GM19351 (cell line): ENCODE measurements at regions not wholly inside any gene's neighbourhood (a gene's known extent, or its start where the extent isn't known, plus 50 kb on each side); places are given as distances from the start of the nearest gene placed in this dataset.

Experiments
- ATAC-seq: cut with Tn5 transposase; IDR thresholded peaks from one replicate; pipeline ENCODE4 v1.9.1; 2021; ENCODE audit warnings: mild to moderate bottlenecking, moderate library complexity; ENCODE audit not compliant: unreplicated experiment

DNA sequence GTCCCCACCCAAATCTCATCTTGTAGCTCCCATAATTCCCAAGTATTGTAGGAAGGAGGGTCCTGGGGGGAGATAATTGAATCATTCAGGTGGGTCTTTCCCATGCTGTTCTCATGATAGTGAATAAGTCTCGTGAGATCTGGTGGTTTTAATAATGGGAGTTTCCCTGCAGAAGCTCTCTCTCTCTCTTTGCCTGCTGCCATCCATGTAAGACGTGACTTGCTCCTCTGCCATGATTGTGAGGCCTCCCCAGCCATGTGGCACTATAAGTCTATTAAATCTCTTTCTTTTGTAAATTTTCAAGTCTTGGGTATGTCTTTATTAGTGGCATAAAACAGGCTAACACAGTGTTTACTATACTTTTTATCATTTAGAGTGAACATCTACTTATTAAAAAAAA, 338.8 kb downstream of the ANKRD7 start:
- no peak for ATAC-seq

DNA sequence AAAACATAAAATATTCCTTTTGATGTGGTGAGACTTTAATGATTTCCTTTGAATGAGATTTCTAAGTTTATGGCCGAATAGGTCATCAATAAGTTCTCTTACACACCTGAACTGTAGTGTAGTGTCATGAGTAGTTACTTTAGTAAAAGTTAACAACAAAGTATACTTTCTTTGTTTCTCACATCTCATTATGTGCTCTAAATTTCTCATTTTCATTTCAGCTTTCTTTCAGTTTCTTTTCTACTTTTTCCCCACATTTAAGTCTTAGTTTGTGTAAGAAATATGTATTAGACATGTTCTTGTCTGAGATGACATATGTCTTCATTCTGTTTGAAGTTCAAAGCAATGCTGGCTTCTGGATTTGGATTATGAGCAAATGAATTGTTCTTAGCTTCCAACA, 348.1 kb downstream of the ANKRD7 start:
- ATAC-seq: no peak

DNA sequence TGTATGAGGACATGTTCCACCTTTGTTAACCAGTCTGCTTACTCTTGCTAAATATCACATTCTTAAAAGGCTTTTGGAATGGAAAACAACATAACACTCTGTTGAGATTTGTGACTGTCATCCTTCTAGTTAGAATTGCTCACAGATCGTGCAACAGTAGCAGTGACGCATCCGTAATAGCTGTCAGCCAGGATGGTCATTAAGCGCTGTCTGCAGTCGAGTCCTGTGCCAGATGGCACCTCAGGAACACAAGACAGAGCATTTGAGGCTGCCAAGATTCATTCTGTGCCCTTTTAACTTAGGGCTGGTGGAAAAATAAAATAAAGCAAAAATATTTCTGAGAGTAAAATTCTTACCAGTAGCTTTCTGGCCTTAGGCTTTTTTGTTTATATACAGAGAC, 348.6 kb downstream of the ANKRD7 start:
- ATAC-seq: no peak

DNA sequence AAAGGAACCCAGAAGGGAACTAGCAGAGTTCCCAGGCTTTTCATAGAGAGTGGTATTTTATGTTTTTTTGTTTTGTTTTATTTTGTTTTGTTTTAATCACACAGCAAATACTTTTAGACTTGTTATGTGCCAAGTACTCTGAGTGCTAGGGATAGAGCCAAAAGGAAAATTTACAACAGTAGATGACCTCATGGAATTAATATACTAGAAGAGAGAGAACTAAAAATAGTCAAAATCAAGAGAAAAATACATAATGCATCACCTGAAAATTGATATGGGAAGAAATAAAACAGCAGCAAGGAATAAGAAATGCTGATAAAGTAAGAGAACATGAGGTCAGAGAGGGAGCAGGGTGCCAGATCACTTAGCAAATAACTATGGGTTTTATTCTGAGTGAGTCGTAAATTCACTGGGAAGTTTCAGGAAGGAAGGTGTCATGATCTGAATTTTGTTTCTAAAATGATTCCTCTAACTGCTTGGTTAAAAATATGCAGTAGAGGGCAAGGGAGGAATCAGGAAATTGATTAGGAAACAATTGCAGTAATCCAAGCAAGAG, 351.0 kb downstream of the ANKRD7 start:
- no peak for ATAC-seq

DNA sequence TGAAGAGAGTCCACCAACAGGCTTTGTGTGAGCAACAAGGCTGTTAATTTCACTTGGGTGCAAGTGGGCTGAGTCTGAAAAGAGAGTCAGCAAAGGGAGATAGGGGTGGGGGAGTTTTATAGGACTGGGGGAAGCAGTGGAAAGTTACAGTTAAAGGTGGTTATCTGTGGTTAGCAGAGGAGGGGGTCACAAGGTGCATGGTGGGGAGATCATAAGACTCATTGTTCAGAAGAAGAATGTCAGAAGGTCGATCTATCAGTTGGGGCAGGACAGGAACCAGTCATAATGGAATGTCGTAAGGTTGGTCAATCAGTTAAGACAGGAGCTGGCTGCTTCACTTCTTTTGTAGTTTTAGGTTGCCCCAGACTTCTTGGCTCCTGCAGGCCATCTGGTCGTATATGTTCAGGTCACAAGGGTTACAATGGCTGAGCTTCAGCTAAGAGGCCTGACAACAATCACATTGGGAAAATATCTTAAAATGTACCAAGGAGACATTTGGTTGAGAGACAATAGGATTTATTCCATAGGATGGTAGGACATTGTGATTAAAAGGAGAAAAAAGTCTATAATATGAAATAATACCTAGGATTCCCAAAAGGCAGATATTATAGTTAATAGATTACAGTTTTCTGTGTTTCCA, 356.4 kb downstream of the ANKRD7 start:
- ATAC-seq: no peak

DNA sequence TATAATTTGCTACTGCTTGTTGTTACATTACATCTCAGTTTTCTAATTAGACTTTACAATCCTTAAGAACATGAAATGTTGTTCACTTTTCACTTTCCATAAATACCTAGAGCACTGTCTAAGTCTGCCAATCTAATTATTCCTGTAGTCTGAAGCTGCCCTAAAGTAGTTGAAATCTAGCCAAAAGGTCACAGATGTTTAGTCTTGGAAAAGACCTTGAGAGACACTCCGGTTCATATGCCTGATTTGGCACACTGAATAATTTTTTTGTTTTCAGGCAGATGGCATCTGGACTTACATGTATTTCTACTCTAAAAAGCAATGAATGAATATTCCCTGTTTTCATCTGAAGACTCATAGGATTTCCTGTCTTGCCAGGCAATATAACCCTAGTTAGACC, 359.1 kb downstream of the ANKRD7 start:
- ATAC-seq: no peak

DNA sequence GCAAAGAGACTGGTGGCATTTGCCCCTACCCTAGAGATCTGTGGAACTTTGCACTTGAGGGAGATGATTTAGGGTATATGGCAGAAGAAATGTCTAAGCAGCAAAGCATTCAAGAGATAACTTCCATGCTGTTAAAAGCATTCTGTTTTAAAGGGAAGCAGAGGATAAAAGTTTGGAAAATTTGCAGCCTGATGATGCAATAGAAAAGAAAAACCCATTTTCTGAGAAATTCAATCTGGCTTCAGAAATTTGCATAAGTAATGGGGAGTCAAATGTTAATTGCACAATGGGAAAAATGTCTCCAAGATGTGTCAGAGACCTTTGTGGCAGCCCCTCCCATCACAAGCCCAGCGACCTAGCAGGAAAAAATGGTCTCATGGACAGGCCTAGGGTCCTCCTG, 361.7 kb downstream of the ANKRD7 start:
- no peak for ATAC-seq

DNA sequence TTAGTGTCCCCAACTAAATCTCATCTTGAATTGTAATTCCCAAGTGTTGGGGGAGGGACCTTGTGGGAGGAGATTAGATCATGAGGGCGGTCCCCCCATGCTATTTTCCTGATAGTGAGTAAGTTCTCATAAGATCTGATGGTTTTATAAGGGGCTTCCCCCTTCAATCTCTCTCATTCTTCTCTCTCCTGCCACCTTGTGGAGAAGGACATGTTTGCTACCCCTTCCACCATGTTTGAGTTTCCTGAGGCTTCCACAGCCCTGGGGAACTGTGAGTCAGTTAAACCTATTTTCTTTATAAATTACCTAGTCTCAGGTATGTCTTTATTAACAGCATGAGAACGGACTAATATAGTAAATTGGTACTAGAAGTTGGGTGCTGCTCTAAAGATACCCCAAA, 365.6 kb downstream of the ANKRD7 start:
- ATAC-seq: peak; percentile 91

DNA sequence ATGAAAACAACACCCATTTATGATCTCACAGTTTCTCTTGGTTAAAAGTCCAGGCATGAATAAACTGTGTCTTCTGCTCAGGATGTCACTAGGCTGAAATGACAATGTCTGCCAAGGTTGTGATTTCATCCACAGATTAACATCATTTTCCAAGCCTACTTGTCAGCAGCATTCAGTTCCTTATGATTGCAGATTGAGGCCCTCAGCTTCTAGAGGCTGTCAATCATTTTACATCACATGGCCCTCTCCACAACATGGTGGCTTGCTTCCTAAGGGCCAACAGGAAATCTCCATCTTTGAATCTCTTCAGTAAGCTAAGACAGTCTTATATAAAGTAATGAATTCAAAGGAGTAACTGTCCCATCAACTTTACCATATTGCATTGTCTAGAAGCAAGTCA, 377.6 kb downstream of the ANKRD7 start:
- ATAC-seq: no peak

DNA sequence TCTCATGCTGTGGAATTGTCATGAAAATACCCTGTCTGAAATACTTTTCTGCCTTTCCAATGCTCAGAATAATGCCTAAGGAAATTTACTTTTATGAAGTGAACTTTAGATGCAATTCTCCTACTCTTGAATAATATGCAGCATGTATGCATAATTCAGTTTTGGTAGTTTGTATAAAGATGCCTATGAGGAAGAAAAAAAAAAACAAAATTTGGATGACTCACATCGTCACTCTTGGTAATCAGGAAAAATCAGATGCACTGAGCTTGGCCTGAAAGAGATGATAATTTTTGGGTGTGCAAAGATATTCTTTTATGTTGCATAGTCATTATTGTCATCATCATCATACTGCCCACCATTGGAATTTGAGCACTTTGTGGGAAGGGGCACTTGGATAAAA, 382.1 kb downstream of the ANKRD7 start:
- no peak for ATAC-seq

DNA sequence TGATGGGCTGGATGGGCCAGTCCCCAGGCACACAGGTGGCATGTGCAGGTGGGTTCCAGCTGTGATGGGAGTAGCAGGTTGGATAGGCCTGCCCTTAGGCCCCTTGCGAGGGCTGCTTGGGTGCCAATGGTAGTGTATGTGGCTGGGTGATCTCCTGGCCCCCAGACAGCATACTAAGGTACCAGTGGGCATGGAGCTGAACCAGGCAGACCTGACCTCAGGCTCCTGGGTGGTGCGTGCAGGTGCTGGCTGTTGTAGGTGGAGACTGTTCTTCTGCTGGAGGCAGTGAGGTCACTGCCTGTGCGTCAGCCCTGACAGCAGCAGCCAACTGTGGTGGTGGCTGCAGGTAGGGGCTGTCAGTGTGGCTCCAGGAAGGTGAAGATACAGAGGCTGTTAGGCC, 384.7 kb downstream of the ANKRD7 start:
- ATAC-seq: no peak

DNA sequence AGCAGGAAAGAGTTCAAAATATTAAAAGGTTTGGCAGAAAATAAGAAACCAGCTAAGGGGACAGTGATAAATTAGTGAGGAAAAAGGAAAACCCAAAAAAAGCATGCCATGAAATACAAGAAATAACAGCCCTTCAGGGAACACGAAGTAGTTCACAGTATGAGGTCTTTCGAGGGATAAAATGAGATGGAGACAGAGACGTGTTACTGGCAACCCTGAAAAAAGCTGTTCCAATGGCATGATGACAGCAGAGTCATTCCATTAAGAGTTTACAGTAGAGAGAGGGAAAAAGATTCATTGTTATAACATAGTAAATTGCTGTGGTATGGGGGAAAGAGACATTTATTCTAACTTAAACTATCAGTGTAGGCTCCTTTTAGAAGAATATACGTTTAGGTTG, 391.2 kb downstream of the ANKRD7 start:
- ATAC-seq: no peak

DNA sequence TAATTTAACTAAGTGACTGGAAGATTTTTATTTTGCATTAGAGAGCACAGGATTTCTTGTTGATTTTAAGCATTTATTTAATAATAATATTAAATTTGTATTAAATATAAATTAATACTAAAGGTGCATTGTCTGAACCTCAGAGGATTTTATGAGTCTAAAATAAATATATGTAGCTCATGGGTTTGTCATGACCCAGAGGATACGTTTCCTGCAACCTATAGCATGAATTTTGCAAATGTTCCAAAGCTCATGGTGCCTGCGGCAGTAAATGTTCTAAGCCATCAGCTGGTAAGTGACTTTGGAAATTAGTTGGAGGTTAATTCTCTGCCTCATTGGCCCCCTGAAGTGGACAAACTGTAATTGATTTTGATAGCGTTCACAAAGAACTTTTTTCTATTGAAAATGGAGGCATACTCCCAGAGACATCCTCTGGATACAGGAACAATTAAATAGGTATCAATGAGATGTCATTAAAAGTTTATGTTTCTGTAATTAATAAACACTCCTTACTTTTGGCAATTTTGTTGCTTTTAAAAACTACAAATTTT, 397.4 kb downstream of the ANKRD7 start:
- no peak for ATAC-seq

DNA sequence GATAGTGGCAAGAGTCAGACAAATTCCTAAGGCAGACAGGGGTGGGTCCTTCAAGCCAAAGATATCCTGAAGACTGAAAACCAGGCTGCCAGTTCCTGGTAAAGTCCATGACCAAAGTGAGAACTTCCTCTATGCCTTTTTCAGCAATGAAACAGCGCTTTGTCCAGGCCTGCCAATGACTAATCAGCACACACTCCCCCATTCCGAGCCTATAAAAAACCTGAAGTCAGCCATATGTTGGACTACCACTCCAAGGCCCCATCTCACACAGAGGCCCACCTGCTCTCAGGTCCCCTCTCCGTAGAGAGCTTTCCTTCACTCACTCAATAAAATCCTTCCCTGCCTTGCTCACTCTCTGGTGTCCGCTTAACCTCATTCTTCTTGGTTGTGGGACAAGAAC, 402.2 kb downstream of the ANKRD7 start:
- ATAC-seq: no peak

DNA sequence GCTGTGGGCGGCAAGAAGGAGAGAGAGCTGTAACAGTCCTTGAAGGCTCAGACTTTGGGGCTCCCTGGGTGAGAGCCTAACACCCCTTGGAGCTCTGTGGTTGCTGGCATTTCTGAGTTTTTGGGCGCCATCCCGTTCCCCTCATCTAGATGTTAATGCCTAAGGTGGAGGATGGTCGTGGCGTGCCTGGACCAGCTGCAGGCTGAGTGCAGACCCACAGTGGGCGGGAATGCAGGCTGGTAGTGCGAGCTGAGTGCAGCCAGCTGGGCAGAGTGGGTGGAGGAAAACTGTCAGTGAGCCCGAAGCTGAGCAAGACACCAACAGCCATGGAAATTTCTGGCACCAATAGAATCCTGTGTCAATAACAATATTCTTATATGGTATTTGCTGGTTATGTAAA, 403.0 kb downstream of the ANKRD7 start:
- ATAC-seq: no peak

DNA sequence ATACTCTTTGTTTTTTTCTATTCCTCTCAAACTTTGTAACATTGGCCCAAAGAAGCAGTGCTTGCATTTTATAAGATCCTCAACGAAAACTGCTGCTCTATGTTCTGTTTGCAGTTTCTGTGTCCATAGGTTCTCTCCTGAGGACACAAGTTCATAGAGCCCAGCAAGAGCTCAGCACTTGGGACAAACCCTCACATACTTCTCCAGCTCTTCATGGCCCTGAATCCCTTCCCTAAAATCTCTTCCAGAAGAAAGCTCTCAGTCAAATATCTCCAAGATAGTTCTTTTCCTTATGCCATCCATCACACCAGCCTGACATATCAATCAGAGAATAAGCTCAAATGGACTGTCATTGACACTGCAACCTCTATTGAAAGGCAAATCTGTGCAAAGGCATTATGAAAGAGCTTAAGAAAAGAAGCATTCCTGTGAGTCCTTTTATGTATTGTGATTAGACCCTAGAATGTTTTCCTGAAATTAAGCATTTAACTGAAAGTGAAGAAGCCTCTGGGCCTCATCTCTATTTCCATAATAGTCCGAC, 405.5 kb downstream of the ANKRD7 start:
- no peak for ATAC-seq

DNA sequence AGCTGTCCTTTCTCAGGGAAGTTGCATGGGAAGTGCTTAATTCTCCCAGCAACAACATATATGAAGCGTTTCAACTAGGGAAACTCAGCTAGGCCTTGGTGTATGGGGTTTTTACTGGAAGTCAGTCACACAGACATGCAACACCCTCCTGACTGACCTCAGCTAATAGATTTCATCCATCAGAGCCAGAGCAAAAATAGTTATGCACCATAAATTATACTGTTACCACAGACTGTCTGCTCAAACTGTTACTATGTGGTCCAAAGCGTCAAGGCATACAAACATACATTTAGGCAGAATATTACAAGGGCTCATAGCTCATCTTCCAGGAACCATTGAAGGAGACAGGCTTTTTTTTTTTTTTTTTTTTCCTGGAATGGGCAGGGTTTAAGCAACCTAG, 417.9 kb downstream of the ANKRD7 start:
- ATAC-seq: no peak

DNA sequence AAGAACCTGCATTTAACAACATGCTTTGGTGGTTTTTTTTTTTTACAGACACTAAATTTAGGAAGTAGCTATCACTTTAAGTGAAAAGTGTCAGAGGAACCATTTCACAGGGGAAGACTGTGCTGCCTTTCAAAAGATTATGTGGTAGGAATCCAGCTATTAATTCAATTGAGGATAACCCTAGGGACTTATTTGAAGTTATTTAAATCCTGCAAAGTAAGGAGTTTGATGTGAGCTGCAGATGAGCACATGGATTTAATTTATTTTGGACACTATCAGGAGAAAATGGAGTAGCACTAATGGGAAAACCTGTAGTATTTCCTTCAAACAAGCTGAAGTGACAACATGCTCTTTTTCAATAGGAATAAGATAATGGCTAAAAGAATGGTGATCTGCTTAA, 419.8 kb downstream of the ANKRD7 start:
- no peak for ATAC-seq

DNA sequence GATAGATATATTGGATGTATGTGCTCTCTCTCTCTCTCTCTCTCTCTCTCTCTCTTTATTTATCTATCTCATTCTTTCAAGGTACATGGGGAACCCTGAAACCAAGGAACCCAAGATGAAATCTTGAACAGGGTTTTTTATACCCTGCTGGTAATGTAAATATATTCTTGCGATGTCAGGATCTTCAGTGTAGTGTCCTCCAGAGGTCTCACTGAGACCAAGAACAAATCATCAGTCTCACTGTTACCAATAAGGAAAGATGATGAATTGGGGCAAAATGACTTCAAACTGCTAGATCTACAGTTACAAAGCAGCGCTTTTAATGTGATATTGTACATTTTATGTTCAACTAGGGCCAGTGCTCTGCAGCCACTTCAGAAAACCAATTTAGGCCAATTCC, 423.5 kb downstream of the ANKRD7 start:
- ATAC-seq: no peak

DNA sequence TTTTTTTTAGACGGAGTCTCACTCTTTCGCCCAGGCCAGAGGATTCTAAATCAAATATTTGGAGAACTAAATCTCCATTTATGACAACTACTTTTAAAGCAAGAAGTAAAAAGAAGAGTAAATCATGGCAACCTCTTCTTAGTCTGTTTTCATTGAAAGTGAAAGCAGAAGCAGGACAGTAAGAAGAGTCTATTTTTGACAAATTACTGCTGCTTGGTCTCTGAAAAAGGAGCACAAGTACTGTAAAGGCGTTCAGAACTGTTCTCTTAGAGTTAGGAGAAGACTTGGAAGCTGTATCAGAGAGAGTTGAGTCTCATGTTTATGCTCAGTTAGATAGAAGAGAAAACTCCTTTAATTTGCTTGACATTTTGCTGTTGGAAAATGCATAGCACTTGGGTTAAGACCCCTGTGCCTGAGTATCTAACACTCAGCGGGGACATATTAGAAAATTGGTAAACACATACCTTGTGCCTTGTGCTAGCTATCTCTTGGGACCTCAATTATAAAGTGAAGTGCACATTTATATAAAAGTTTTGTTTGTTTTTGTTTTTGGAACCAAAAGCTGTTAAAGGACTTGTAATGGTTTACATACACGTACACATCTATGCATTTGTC, 433.0 kb downstream of the ANKRD7 start:
- peak; percentile 95 for ATAC-seq

DNA sequence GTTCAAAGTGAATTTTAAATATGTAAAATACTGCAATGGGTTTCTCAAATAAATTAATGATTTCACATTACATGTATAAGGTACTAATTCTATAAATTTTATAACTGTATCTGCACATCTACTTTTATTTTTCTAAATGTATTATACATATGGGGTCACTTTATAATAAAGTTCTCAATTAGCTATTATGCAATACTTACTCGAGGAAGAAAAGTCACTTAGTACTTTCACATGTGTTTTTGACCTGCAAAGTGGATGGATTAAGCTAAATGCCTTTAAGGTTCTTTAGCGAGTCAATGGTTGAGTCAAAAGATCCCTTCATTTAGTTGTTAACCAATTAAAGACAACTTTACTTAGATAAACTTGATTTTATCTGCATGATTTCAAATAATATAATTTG, 437.8 kb downstream of the ANKRD7 start:
- no peak for ATAC-seq

DNA sequence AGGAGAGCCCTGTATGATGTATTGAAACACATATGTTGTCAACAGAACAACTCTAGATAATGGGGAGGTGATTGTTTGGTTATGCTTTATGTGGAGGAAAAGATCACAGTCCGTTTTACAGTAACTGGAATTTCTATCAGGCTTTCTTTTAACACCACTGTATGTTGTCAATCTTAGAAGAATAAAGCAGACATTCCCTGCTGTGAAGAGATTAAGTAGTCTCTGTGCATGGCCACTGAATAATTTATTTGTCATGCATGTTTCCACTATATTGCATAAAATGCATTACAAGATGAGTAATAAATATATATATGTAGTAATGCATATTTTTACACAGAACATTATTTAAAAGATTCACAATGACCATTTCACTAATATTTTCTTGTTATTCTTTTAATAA, 440.0 kb downstream of the ANKRD7 start:
- no peak for ATAC-seq
